OCI-LY1 (cell line): ENCODE measurements at regions not wholly inside any gene's neighbourhood (a gene's known extent, or its start where the extent isn't known, plus 50 kb on each side); places are given as distances from the start of the nearest gene placed in this dataset.

Source experiments
- CTCF ChIP-seq: fragments of 200-600 bp; sonication (generic), shearing (Covaris generic); IDR thresholded peaks from 2 replicates; pipeline ENCODE4 v1.5.1; 2017; ENCODE audit warnings: mild to moderate bottlenecking, antibody characterized with exemption, low read length, moderate library complexity, mixed read lengths
- EZH2 ChIP-seq: fragments of 200-600 bp; sonication (generic), shearing (Covaris generic); IDR thresholded peaks from 2 replicates; pipeline ENCODE4 v1.8.0; 2017; ENCODE audit warnings: borderline replicate concordance, mixed run types, mild to moderate bottlenecking, antibody characterized with exemption, low read length, moderate library complexity, mixed read lengths

- TF ChIP-seq EZH2 (no peak), CTCF (no peak)
Observed at GRCh38 chr7:42854571-42855118, 57.2 kb downstream of the C7orf25 start.
